ENCODE measurements at regions not wholly inside any gene's neighbourhood (a gene's known extent, or its start where the extent isn't known, plus 50 kb on each side); places are given as distances from the start of the nearest gene placed in this dataset.

DNA sequence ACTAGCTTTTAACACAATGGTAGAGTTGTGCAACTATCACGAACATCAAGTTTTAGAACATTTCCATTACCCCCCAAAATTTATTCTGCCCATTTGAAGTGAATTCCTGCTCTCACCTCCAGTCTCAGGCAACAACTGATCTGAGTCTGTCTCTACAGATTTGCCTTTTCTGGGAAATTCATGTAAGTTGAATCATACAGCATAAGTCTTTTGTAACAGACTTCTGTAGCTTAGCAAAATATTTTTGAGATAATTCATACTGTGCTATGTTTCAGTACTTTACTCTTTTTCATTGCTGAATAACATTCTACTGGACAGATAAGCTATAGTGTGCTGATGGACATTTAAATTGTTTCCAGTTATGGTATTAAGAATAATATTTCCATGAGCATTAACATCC, 447.3 kb upstream of the GJE1 start:
- H3K9me3 ChIP-seq (ENCODE audit: insufficient read depth, low read length), result no peaks in the 10 kb centered on the region
- H3K36me3 ChIP-seq (ENCODE audit: low read length), result no peaks in the 10 kb centered on the region
- H3K9me2 ChIP-seq (replicated peaks; ENCODE audit: insufficient read depth, low read length), result no peaks in the 10 kb centered on the region
- H3F3A ChIP-seq (ENCODE audit: insufficient read depth), result no peaks in the 10 kb centered on the region; the same call in 1 of the 2 replicates
- H3K27me3 ChIP-seq (ENCODE audit: low read length), result no peaks in the 10 kb centered on the region
- H3K4me3 ChIP-seq (ENCODE audit: insufficient read depth, low read length, poor library complexity, severe bottlenecking), result no peak overlapping the region
- H2AFZ ChIP-seq (ENCODE audit: low read depth, low read length, severe bottlenecking), result no peak overlapping the region
- no peak overlapping the region for H3K27ac ChIP-seq (ENCODE audit: low read depth, low read length)
- no peak overlapping the region for H3K9ac ChIP-seq (ENCODE audit: low read length)
- no peak for TF ChIP-seq EZH2phosphoT487 (conservative IDR thresholded peaks at IDR 0.05; ENCODE audit: low read length)
- TF ChIP-seq, protein P1, sequence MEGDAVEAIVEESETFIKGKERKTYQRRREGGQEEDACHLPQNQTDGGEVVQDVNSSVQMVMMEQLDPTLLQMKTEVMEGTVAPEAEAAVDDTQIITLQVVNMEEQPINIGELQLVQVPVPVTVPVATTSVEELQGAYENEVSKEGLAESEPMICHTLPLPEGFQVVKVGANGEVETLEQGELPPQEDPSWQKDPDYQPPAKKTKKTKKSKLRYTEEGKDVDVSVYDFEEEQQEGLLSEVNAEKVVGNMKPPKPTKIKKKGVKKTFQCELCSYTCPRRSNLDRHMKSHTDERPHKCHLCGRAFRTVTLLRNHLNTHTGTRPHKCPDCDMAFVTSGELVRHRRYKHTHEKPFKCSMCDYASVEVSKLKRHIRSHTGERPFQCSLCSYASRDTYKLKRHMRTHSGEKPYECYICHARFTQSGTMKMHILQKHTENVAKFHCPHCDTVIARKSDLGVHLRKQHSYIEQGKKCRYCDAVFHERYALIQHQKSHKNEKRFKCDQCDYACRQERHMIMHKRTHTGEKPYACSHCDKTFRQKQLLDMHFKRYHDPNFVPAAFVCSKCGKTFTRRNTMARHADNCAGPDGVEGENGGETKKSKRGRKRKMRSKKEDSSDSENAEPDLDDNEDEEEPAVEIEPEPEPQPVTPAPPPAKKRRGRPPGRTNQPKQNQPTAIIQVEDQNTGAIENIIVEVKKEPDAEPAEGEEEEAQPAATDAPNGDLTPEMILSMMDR (IDR thresholded peaks at IDR 0.05; ENCODE audit: insufficient read depth, low read length, poor library complexity, severe bottlenecking), result no peak
- H4K20me1 ChIP-seq (ENCODE audit: low read depth, low read length), result no peaks in the 10 kb centered on the region
- H3K79me2 ChIP-seq (ENCODE audit: insufficient read depth, low read length), result no peaks in the 10 kb centered on the region
- H3K4me2 ChIP-seq (ENCODE audit: low read depth, low read length, poor library complexity, severe bottlenecking), result no peak overlapping the region

DNA sequence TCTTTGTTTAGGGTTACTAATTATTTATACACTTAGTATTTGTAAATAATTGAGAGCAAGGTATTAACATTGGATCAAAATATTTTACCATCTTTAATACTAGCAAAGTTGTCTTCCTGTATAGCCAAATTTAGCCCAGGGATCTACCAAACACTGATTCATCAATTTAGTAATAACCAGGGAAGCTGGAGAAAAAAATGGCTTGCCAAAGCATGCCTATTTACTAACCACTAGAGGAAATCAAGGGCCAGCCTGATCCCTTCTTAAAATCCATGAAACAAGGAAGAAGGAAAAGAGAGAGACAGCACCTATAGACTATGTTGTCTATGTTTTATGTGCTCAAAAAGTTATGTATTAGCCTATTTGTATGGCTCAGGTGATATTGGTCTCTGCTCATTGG, 450.3 kb upstream of the GJE1 start:
- H3K27me3 ChIP-seq (ENCODE audit: low read length), result no peaks in the 10 kb centered on the region
- TF ChIP-seq EZH2phosphoT487 (conservative IDR thresholded peaks at IDR 0.05; ENCODE audit: low read length), result no peak
- TF ChIP-seq, protein P1 (IDR thresholded peaks at IDR 0.05; ENCODE audit: insufficient read depth, low read length, poor library complexity, severe bottlenecking), result no peak
- no peak overlapping the region for H3K27ac ChIP-seq (ENCODE audit: low read depth, low read length)
- H3K36me3 ChIP-seq (ENCODE audit: low read length), result no peaks in the 10 kb centered on the region
- H3K79me2 ChIP-seq (ENCODE audit: insufficient read depth, low read length), result no peaks in the 10 kb centered on the region
- H3K4me2 ChIP-seq (ENCODE audit: low read depth, low read length, poor library complexity, severe bottlenecking), result no peak overlapping the region
- H3K9ac ChIP-seq (ENCODE audit: low read length), result no peak overlapping the region
- H3K9me3 ChIP-seq (ENCODE audit: insufficient read depth, low read length), result no peaks in the 10 kb centered on the region
- H3K4me3 ChIP-seq (ENCODE audit: insufficient read depth, low read length, poor library complexity, severe bottlenecking), result no peak overlapping the region
- H3K9me2 ChIP-seq (replicated peaks; ENCODE audit: insufficient read depth, low read length), result no peaks in the 10 kb centered on the region
- H2AFZ ChIP-seq (ENCODE audit: low read depth, low read length, severe bottlenecking), result no peak overlapping the region
- H3F3A ChIP-seq (ENCODE audit: insufficient read depth), result no peaks in the 10 kb centered on the region; the same call in 1 of the 2 replicates
- no peaks in the 10 kb centered on the region for H4K20me1 ChIP-seq (ENCODE audit: low read depth, low read length)

DNA sequence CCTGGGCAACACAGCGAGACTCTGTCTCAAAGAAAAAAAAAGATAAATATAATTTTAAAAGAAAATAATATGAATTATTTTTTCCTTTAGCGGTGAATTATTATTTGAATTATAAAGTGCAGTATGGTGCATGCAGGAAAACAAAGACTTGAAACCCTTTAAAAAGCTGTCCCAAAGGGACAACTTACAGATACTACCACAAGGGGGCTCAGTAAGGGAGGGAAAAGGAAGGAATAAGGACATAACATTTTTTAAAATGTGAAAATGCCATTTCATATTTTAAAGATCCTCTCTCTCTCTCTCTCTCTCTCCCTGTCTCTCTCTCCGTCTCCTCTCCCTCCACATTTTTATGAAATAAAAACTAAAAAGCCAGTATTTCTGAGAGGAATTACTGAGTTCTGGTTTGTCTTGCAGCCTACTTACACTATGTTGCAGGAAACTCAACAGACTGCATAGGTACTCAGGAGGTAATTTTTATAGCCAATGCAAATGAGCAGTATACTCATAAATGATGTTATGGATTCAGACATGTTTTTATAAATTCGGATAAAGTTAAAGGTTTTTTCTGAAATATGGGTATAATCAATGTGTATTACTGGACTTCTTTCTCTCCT, 455.0 kb upstream of the GJE1 start:
- Histone ChIP-seq H3K27ac (ENCODE audit: low read depth, low read length) (no peak overlapping the region), H3K27me3 (ENCODE audit: low read length) (no peaks in the 10 kb centered on the region), H4K20me1 (ENCODE audit: low read depth, low read length) (no peaks in the 10 kb centered on the region), H2AFZ (ENCODE audit: low read depth, low read length, severe bottlenecking) (peak overlapping the region; percentile 93), H3K9me2 (replicated peaks; ENCODE audit: insufficient read depth, low read length) (no peaks in the 10 kb centered on the region), H3K79me2 (ENCODE audit: insufficient read depth, low read length) (no peaks in the 10 kb centered on the region), H3F3A (ENCODE audit: insufficient read depth) (no peaks in the 10 kb centered on the region; the same call in 1 of the 2 replicates), H3K4me3 (ENCODE audit: insufficient read depth, low read length, poor library complexity, severe bottlenecking) (no peak overlapping the region), H3K4me2 (ENCODE audit: low read depth, low read length, poor library complexity, severe bottlenecking) (peak overlapping the region; percentile 15), H3K36me3 (ENCODE audit: low read length) (no peaks in the 10 kb centered on the region), H3K9me3 (ENCODE audit: insufficient read depth, low read length) (no peaks in the 10 kb centered on the region), H3K9ac (ENCODE audit: low read length) (no peak overlapping the region)
- no peak for TF ChIP-seq EZH2phosphoT487 (conservative IDR thresholded peaks at IDR 0.05; ENCODE audit: low read length)
- TF ChIP-seq, protein P1 (IDR thresholded peaks at IDR 0.05; ENCODE audit: insufficient read depth, low read length, poor library complexity, severe bottlenecking), result peak; percentile 29
